TTC549 (cell line): ENCODE measurements at regions not wholly inside any gene's neighbourhood (a gene's known extent, or its start where the extent isn't known, plus 50 kb on each side); places are given as distances from the start of the nearest gene placed in this dataset.

ENCODE experiments used
- FAIRE-seq: peaks from 2 replicates; lab custom pipeline; 2012; peaks lifted over from hg19 to GRCh38; lab: Jason Lieb, UNC

GRCh38 chr2:220282236-220282635 lies 654.8 kb downstream of the SLC4A3 start:
- no peak for FAIRE-seq

GRCh38 chr2:220293966-220294365 lies 666.5 kb downstream of the SLC4A3 start:
- no peak for FAIRE-seq

- FAIRE-seq = no peak
Observed at GRCh38 chr2:220296174-220296573, 668.7 kb downstream of the SLC4A3 start.

- FAIRE-seq = no peak
Observed at GRCh38 chr2:220297093-220297492, 669.7 kb downstream of the SLC4A3 start.

- FAIRE-seq = no peak
Observed at GRCh38 chr2:220300806-220301205, 673.4 kb downstream of the SLC4A3 start.

GRCh38 chr2:220302756-220303155 lies 675.3 kb downstream of the SLC4A3 start:
- FAIRE-seq = no peak

- no peak for FAIRE-seq
Observed at GRCh38 chr2:220309215-220309614, 681.8 kb downstream of the SLC4A3 start.

GRCh38 chr2:220310451-220310861 lies 683.0 kb downstream of the SLC4A3 start:
- no peak for FAIRE-seq

- no peak for FAIRE-seq
Observed at GRCh38 chr2:220315098-220315823, 687.8 kb downstream of the SLC4A3 start.

GRCh38 chr2:220318037-220318436 lies 690.6 kb downstream of the SLC4A3 start:
- no peak for FAIRE-seq

- no peak for FAIRE-seq
Observed at GRCh38 chr2:220318508-220318907, 691.1 kb downstream of the SLC4A3 start.

GRCh38 chr2:220320326-220320725 lies 692.9 kb downstream of the SLC4A3 start:
- FAIRE-seq = no peak

- FAIRE-seq = no peak
Observed at GRCh38 chr2:220332886-220333285, 705.5 kb downstream of the SLC4A3 start.

GRCh38 chr2:220334210-220334609 lies 706.8 kb downstream of the SLC4A3 start:
- FAIRE-seq = no peak

GRCh38 chr2:220334871-220335590 lies 707.6 kb downstream of the SLC4A3 start:
- no peak for FAIRE-seq

- FAIRE-seq = no peak
Observed at GRCh38 chr2:220335591-220335915, 708.1 kb downstream of the SLC4A3 start.

- no peak for FAIRE-seq
Observed at GRCh38 chr2:220336771-220337170, 709.3 kb downstream of the SLC4A3 start.

- FAIRE-seq = no peak
Observed at GRCh38 chr2:220337611-220338440, 710.4 kb downstream of the SLC4A3 start.

- no peak for FAIRE-seq
Observed at GRCh38 chr2:220341014-220341413, 713.6 kb downstream of the SLC4A3 start.

- no peak for FAIRE-seq
Observed at GRCh38 chr2:220346919-220347318, 719.5 kb downstream of the SLC4A3 start.

- no peak for FAIRE-seq
Observed at GRCh38 chr2:220347626-220348025, 720.2 kb downstream of the SLC4A3 start.

GRCh38 chr2:220348206-220348605 lies 720.8 kb downstream of the SLC4A3 start:
- FAIRE-seq = no peak

GRCh38 chr2:220353897-220354296 lies 726.5 kb downstream of the SLC4A3 start:
- FAIRE-seq = no peak
